Stomach smooth muscle (tissue), 2 donors: ENCODE measurements at regions not wholly inside any gene's neighbourhood (a gene's known extent, or its start where the extent isn't known, plus 50 kb on each side); places are given as distances from the start of the nearest gene placed in this dataset.

ENCODE experiments used
- H3K27ac ChIP-seq: one replicate; pipeline ENCODE4 v1.7.0; 2013; ENCODE audit warnings: mild to moderate bottlenecking, low read length, inconsistent platforms
- H3K27me3 ChIP-seq, 2 donors: one replicate each; pipeline ENCODE4 v1.7.0; 2013; ENCODE audit warnings: low read length in 2 of 2; ENCODE audit not compliant: insufficient read depth in 2 of 2, control insufficient read depth in 1 of 2
- H3K36me3 ChIP-seq, 2 donors: one replicate each; pipeline ENCODE4 v1.7.0; 2013; ENCODE audit warnings: low read length in 2 of 2; ENCODE audit not compliant: control insufficient read depth in 2 of 2, insufficient read depth in 2 of 2
- H3K4me1 ChIP-seq: one replicate; pipeline ENCODE4 v1.7.0; 2013; ENCODE audit warnings: low read length; ENCODE audit not compliant: control insufficient read depth, insufficient read depth
- H3K4me3 ChIP-seq, 2 donors: one replicate each; pipeline ENCODE4 v1.7.0; 2013; ENCODE audit warnings: low read length in 2 of 2
- H3K9ac ChIP-seq, 2 donors: one replicate each; pipeline ENCODE4 v1.7.0; 2013; ENCODE audit warnings: low read length in 2 of 2, mild to moderate bottlenecking in 1 of 2
- H3K9me3 ChIP-seq, 2 donors: one replicate each; pipeline ENCODE4 v1.7.0; 2013; ENCODE audit warnings: low read length in 2 of 2; ENCODE audit not compliant: control insufficient read depth in 2 of 2
- donor health status: healthy.
- donor health status: Pancreatic carcinoma.

DNA sequence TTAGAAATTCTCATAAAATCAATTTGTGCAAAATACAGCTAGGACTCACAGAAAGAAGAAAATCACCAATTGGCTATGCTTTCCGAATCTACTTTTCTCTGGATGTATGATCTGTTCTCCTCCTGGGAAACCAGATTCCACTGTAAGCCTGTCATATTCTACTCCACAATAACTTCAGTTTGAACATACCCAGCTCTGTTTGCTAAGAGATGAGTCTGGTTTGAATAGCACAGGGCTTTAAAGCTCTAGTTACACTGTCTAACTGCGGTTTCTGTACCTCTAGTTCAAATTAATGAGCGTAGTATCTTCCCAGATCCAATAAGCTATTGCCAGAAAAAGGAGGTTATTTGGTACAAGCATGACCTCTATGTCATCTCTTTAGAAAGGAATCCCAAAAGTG is 270.1 kb downstream of the DAD1 start:
- Histone ChIP-seq H3K36me3 (no peaks in the 10 kb centered on the region), H3K4me3 (no peak overlapping the region), H3K27ac (no peak overlapping the region), H3K27me3 (no peaks in the 10 kb centered on the region), H3K4me1 (no peaks in the 10 kb centered on the region), H3K9me3 (no peaks in the 10 kb centered on the region), H3K9ac (no peak overlapping the region)

DNA sequence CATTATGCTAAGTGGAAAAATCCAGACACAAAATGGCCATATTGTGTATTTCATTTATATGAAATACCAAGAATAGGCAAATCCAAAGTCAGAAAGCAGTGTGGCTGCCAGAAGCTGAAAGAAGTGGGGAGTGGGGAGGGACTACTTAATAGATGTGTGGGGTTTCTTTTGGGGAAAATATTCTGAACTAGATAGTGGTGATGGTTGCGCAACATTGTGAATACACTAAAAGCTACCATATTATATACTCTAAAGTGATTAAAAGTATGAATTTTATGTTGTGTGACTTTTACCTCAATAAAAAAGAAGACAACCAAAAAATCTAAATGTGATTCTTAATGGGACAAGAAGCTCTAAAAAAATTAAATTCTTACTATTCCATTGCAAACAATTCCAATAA is 272.6 kb downstream of the DAD1 start:
- H3K4me1 ChIP-seq = no peaks in the 10 kb centered on the region
- no peak overlapping the region for H3K27ac ChIP-seq
- no peaks in the 10 kb centered on the region for H3K27me3 ChIP-seq
- H3K9ac ChIP-seq = no peak overlapping the region
- no peaks in the 10 kb centered on the region for H3K36me3 ChIP-seq
- H3K9me3 ChIP-seq = no peaks in the 10 kb centered on the region
- H3K4me3 ChIP-seq = no peak overlapping the region

DNA sequence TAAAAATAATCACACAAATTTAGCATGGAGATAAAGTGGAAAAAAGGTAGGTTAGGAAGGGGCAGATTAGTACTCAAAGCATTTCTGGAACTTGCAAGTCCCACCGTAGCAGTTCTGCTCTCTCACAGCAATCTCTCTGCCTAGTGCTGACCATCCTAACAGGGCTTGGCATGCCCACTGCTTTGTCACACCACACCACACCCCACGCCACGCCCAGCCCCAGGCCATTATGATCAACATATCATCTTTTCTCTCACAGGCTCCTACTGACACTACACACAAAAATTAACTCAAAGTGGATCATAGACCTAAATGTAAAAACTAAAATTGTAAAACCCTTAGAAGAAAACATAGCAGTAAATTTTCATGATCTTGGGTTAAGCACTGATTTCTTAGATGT is 273.7 kb downstream of the DAD1 start:
- no peaks in the 10 kb centered on the region for H3K36me3 ChIP-seq
- H3K4me1 ChIP-seq = no peaks in the 10 kb centered on the region
- no peaks in the 10 kb centered on the region for H3K27me3 ChIP-seq
- H3K27ac ChIP-seq = no peak overlapping the region
- H3K9me3 ChIP-seq = no peaks in the 10 kb centered on the region
- no peak overlapping the region for H3K9ac ChIP-seq
- H3K4me3 ChIP-seq = no peak overlapping the region

DNA sequence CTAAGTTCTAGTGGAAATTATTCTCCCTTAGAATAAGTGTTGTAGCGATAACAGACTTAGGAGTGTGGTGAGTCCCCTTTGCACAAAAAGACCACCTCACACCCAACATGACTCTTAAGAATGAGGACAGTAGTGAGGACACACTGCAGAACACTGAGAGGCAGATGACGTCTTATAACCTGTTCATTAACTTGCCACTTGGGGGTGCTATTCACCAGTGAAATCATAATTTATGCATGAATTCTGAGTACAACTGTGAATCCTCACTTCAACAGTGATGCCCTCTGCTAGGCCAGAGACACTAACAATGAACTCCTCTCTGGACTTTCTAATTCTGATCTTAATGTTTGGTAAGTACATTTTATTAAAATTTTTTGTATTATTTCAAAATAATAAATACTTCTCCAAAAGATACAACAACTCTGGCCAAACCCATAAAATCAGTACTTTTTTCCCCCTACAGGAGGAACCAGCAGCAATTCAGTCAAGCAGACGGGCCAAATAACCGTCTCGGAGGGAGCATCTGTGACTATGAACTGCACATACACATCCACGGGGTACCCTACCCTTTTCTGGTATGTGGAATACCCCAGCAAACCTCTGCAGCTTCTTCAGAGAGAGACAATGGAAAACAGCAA is 274.7 kb downstream of the DAD1 start:
- Histone ChIP-seq H3K9ac (no peak overlapping the region), H3K27me3 (no peaks in the 10 kb centered on the region), H3K27ac (no peak overlapping the region), H3K4me3 (no peak overlapping the region), H3K36me3 (no peaks in the 10 kb centered on the region), H3K9me3 (no peaks in the 10 kb centered on the region), H3K4me1 (no peaks in the 10 kb centered on the region)

DNA sequence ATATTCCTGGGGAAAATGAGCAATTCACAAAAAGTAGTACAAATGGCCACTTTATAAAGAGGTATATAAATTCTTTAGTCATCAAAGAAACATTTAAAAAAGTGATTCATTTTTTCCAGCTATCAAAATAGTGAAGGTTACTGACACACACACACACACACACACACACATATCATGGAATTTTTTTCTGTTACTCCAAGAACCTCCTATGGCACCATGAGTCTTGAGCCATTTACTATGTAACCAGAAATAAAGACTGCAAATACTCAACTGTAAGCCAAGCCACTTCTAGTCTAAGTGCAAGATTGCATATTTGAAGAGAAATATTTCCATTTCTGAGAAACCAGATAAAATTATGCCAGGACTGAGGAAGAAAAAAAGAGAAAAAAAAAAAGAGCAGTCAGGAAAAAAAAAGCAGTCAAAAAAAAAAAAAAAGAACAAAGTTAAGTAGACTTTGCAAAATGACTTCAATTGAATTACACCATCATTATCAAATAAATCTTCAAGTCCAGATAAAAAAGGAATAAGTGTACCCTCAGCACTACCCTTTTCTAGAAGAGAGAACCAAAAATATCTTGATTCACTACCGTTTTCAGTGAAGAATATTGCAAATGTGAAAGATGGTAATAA is 275.7 kb downstream of the DAD1 start:
- Histone ChIP-seq H3K27ac (no peak overlapping the region), H3K36me3 (no peaks in the 10 kb centered on the region), H3K27me3 (no peaks in the 10 kb centered on the region), H3K4me1 (no peaks in the 10 kb centered on the region), H3K4me3 (no peak overlapping the region), H3K9ac (no peak overlapping the region), H3K9me3 (no peaks in the 10 kb centered on the region)

DNA sequence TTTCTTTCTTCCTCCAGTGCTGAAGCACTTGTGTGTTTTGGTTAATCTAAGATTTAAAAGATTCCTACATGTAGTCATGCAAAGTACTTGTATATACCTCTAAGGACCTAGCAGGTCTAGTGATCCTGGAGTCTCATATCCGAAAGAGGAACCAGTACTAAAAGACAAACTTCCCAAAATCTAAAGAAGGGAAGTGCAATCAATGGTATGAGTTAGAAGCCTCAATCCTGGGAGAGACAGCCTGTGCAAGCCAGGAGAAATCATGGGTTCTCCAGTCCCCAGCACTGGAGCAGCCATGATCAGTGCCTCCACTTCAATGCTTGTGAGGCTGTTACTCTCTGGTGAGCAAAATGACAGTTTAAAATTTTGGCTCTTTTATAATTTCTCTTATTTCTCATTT is 277.4 kb downstream of the DAD1 start:
- Histone ChIP-seq H3K9me3 (no peaks in the 10 kb centered on the region), H3K9ac (no peak overlapping the region), H3K27me3 (no peaks in the 10 kb centered on the region), H3K36me3 (no peaks in the 10 kb centered on the region), H3K4me3 (no peak overlapping the region), H3K4me1 (no peaks in the 10 kb centered on the region), H3K27ac (no peak overlapping the region)

DNA sequence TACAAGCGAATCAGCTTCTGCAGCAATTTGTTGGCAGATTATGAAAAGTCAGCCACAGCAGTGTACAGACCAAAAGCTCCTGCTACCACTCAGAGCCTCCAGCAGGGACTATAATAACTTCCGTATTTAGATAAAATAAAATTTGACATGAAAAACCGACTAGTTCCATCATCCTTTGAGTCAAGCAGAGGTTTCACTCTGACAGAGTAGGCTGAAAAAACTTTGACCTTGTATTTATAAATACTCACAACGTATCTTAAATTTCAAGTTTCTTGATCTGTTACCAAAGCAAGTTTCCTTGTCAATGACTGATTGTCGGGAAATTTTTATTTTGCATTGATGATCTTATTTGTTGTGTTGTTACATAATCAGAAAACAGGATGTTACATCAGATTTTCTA is 283.4 kb downstream of the DAD1 start:
- no peaks in the 10 kb centered on the region for H3K9me3 ChIP-seq
- H3K27ac ChIP-seq = no peak overlapping the region
- H3K36me3 ChIP-seq = no peaks in the 10 kb centered on the region
- no peak overlapping the region for H3K4me3 ChIP-seq
- no peak overlapping the region for H3K9ac ChIP-seq
- H3K4me1 ChIP-seq = no peaks in the 10 kb centered on the region
- peaks cover 0 to 2% of the 10 kb centered on the region in 2 donors for H3K27me3 ChIP-seq

DNA sequence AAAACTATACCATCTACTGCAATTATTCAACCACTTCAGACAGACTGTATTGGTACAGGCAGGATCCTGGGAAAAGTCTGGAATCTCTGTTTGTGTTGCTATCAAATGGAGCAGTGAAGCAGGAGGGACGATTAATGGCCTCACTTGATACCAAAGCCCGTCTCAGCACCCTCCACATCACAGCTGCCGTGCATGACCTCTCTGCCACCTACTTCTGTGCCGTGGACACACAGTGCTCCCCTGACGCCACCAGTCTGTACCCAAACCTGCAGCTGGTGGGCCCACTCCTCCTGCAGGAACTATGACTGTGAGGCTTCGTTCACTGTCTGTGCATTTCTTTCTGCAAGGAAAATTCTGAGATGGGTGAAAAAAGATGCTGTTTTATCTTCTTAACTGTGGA is 284.7 kb downstream of the DAD1 start:
- H3K9ac ChIP-seq = no peak overlapping the region
- H3K4me1 ChIP-seq = no peaks in the 10 kb centered on the region
- H3K4me3 ChIP-seq = no peak overlapping the region
- no peak overlapping the region for H3K27ac ChIP-seq
- H3K36me3 ChIP-seq = no peaks in the 10 kb centered on the region
- no peaks in the 10 kb centered on the region for H3K9me3 ChIP-seq
- H3K27me3 ChIP-seq = peaks cover 0 to 2% of the 10 kb centered on the region in 2 donors

DNA sequence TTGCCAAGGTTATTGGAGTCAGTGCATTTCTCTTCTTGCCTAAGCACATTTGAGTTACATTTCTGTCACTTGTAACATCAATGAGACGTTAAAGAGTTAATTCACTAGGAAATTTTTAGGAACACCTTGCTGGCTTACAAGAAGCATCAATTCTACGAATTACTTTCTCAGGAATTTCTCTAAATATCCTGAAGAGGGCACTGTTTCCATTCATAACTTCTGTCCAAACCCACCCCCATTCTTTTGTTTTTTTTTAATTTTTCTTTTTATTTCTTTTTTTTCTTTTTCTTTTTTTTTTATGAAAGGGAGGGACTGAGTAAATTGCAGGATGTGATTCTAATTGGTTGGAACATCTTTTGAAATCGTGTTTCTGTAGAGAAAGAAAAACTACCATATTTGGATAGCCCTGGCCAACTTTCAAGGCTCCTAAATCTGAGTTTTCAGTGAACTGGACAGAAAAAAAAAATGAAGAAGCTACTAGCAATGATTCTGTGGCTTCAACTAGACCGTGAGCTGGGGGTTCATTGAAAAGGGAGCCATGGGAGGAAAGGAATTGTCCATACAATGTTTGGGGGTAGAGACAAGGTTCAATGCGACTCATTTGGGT is 285.3 kb downstream of the DAD1 start:
- Histone ChIP-seq H3K27ac (no peak overlapping the region), H3K9me3 (no peaks in the 10 kb centered on the region), H3K9ac (no peak overlapping the region), H3K4me1 (no peaks in the 10 kb centered on the region), H3K4me3 (no peak overlapping the region), H3K27me3 (peaks cover 0 to 2% of the 10 kb centered on the region in 2 donors), H3K36me3 (no peaks in the 10 kb centered on the region)

DNA sequence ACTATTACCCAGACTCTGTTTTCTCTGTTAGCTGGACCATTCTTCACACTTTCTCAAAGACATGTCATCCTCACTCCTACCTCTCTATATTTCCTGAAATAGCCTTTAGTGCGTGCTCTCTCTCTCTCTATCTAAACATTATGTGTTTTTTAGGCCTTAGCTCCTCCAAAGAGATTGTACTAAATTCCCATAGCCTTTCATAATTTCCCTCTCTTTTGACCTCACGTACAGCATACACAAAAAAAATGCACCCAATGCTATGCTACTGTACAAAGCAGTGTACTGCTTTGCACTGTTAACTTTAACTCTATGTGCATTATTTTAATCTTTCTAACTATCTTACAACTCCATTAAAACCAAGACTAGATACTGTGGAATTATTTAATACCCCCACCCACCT is 288.4 kb downstream of the DAD1 start:
- H3K27ac ChIP-seq = no peak overlapping the region
- no peak overlapping the region for H3K9ac ChIP-seq
- no peaks in the 10 kb centered on the region for H3K4me1 ChIP-seq
- no peak overlapping the region for H3K4me3 ChIP-seq
- no peaks in the 10 kb centered on the region for H3K36me3 ChIP-seq
- H3K9me3 ChIP-seq = no peaks in the 10 kb centered on the region
- H3K27me3 ChIP-seq = peaks cover 0 to 2% of the 10 kb centered on the region in 2 donors

DNA sequence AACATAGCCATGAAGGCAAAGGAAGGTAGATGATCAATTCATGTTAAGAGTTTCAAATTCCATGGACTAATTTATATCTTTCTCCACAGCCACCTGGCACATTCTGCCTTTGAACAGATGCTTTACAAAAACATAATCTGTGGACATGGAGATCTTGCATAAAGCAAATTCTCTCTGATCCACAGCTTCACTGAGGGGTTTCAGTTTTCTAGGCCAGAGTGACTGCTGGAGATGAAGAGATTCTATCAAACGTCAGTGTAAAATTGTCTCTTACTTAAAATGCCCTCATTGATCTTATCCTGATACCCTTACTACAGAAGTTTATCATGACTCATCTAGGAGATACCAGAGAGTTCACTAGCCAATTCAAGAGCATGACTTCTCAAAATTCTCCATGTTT is 291.6 kb downstream of the DAD1 start:
- H3K4me3 ChIP-seq = no peak overlapping the region
- no peak overlapping the region for H3K9ac ChIP-seq
- no peaks in the 10 kb centered on the region for H3K4me1 ChIP-seq
- no peaks in the 10 kb centered on the region for H3K36me3 ChIP-seq
- H3K27me3 ChIP-seq = no peaks in the 10 kb centered on the region
- no peaks in the 10 kb centered on the region for H3K9me3 ChIP-seq
- H3K27ac ChIP-seq = no peak overlapping the region
